ENCODE measurements at regions not wholly inside any gene's neighbourhood (a gene's known extent, or its start where the extent isn't known, plus 50 kb on each side); places are given as distances from the start of the nearest gene placed in this dataset.

GRCh38 chrX:127057891-127058619 lies 238.5 kb downstream of the PRR32 start:
- no peak overlapping the region for H2BK15ac ChIP-seq (ENCODE audit: low read length)
- POLR2A ChIA-PET (ENCODE audit: partially characterized antibody): no interaction called here
- no peak overlapping the region for H3K56ac ChIP-seq (replicated peaks; ENCODE audit: insufficient read length, low read depth, low read length)
- H4K91ac ChIP-seq (replicated peaks; ENCODE audit: insufficient read length, low read length): no peak overlapping the region
- no peaks in the 10 kb centered on the region for H3K23me2 ChIP-seq (ENCODE audit: low read depth, low read length)
- H4K5ac ChIP-seq (ENCODE audit: insufficient read length, low read depth, low read length): no peak overlapping the region
- no peak overlapping the region for H2BK5ac ChIP-seq (ENCODE audit: low read depth, low read length)
- H3K4me2 ChIP-seq (ENCODE audit: insufficient read depth in 1 of 2, low read depth in 2 of 2, low read length in 2 of 2): no peak overlapping the region
- H3K79me1 ChIP-seq (ENCODE audit: low read depth, low read length): no peaks in the 10 kb centered on the region
- H3K9me3 ChIP-seq (ENCODE audit: insufficient read depth in 2 of 2, low read depth in 1 of 2, low read length in 1 of 2): no peaks in the 10 kb centered on the region
- no peak overlapping the region for H2AFZ ChIP-seq (ENCODE audit: low read length)
- H2BK120ac ChIP-seq (replicated peaks; ENCODE audit: low read depth, low read length): no peak overlapping the region
- no peak overlapping the region for H3K18ac ChIP-seq (ENCODE audit: extremely low read depth, low read length)
- no peak overlapping the region for H2BK20ac ChIP-seq (ENCODE audit: low read length)
- no peak overlapping the region for H3K27ac ChIP-seq (ENCODE audit: low read depth, low read length)
- H3K27me3 ChIP-seq (replicated peaks in 1 of 4; ENCODE audit: control insufficient read depth in 3 of 4, extremely low read depth in 1 of 4, insufficient read depth in 3 of 4, low read length in 3 of 4): no peaks in the 10 kb centered on the region
- H3K79me2 ChIP-seq (ENCODE audit: control insufficient read depth in 1 of 2, insufficient read depth in 2 of 2, low read length in 2 of 2): no peaks in the 10 kb centered on the region
- H3K4me3 ChIP-seq (ENCODE audit: extremely low read depth in 1 of 4, insufficient read depth in 2 of 4, low read depth in 3 of 4, low read length in 4 of 4): no peak overlapping the region
- H2BK12ac ChIP-seq (ENCODE audit: low read depth, low read length): no peak overlapping the region
- H3K14ac ChIP-seq (ENCODE audit: insufficient read length): no peak overlapping the region
- DNase-seq (ENCODE audit: low read depth in 1 of 2, low spot score in 2 of 2): no peak
- H3K4me1 ChIP-seq (replicated peaks in 1 of 4; ENCODE audit: control insufficient read depth in 3 of 4, insufficient read depth in 4 of 4, low read length in 3 of 4): no peaks in the 10 kb centered on the region
- H4K8ac ChIP-seq (ENCODE audit: extremely low read depth, insufficient read depth, low read length): no peak overlapping the region
- no peaks in the 10 kb centered on the region for H4K20me1 ChIP-seq (replicated peaks in 1 of 2; ENCODE audit: control insufficient read depth in 1 of 2, insufficient read depth in 2 of 2, low read length in 2 of 2)
- CTCF ChIA-PET (ENCODE audit: partially characterized antibody): no interaction called here
- H2AK5ac ChIP-seq (ENCODE audit: low read depth, low read length): no peak overlapping the region
- no peak overlapping the region for H3K23ac ChIP-seq (ENCODE audit: insufficient read length)
- no peak for FAIRE-seq
- 100% methylated on average over 3 of the region's 3 CpGs; no CpG with 5 or more reads in 1 of the 2 experiments for WGBS, 2 experiments (ENCODE audit: extremely low coverage in 1 of 2, insufficient coverage in 1 of 2, insufficient read length in 1 of 2, insufficient replicate concordance in 2 of 2, low coverage in 1 of 2, low lambda C conversion rate in 2 of 2, missing lambda C conversion rate in 1 of 2)
- TF ChIP-seq USF2 (IDR thresholded peaks at IDR 0.05; ENCODE audit: low read length): no peak
- no peak for TF ChIP-seq KDM1A (IDR thresholded peaks at IDR 0.05; ENCODE audit: borderline replicate concordance, low read length)
- no peak for TF ChIP-seq POU5F1 (IDR thresholded peaks at IDR 0.05; ENCODE audit: low read depth, low read length)
- TF ChIP-seq MAX (IDR thresholded peaks at IDR 0.05): no peak
- no peak for TF ChIP-seq EP300 (IDR thresholded peaks at IDR 0.05; ENCODE audit: borderline replicate concordance in 1 of 2, low read depth in 2 of 2, low read length in 2 of 2)
- TF ChIP-seq CREB1 (IDR thresholded peaks at IDR 0.05): no peak
- no peak for TF ChIP-seq KDM4A (IDR thresholded peaks at IDR 0.05; ENCODE audit: low read depth, low read length, severe bottlenecking)
- no peak for TF ChIP-seq NRF1 (IDR thresholded peaks at IDR 0.05; ENCODE audit: low read depth, low read length)
- no peak overlapping the region for H3K9ac ChIP-seq (replicated peaks in 1 of 4; ENCODE audit: extremely low read depth in 1 of 4, low read depth in 3 of 4, low read length in 3 of 4)
- H3K36me3 ChIP-seq (ENCODE audit: control insufficient read depth in 2 of 4, insufficient read depth in 4 of 4, low read length in 3 of 4): no peaks in the 10 kb centered on the region
- no peak overlapping the region for H3K4ac ChIP-seq (replicated peaks; ENCODE audit: insufficient read length, low read depth, low read length)

Measured in H1 (cell line).